ENCODE measurements at regions not wholly inside any gene's neighbourhood (a gene's known extent, or its start where the extent isn't known, plus 50 kb on each side); places are given as distances from the start of the nearest gene placed in this dataset.

DNA sequence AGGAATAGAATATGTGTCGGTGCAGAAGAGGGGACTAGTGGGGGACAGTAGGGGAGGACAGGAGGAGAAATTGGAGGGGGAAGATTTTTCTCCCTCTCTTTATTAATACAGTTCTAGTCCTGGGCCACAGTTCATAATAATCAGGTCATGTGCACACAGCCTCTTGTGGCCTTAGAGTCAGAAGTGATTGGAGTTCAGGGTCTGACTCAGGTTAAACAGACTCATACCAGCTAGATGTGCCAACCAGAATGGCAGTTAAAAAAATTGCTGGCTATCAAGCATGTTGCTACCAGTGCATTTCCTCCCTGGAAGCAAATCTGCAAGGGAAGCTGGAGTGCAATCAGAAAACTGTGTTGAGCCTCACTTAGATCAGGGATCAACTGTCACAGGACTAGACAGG is 132.7 kb upstream of the MAP1B start:
- H3K27me3 ChIP-seq (ENCODE audit: control insufficient read depth in 3 of 3, insufficient read depth in 3 of 3, low read length in 3 of 3), result no peaks in the 10 kb centered on the region
- no peak overlapping the region for H3K9ac ChIP-seq (ENCODE audit: low read depth in 1 of 3, low read length in 3 of 3)
- H3K9me3 ChIP-seq (ENCODE audit: control insufficient read depth in 3 of 3, low read length in 3 of 3), result no peaks in the 10 kb centered on the region
- H3K27ac ChIP-seq (ENCODE audit: low read depth, low read length), result peak overlapping the region; percentile 36
- no peaks in the 10 kb centered on the region for H3K36me3 ChIP-seq (ENCODE audit: control insufficient read depth in 3 of 3, insufficient read depth in 3 of 3, low read length in 3 of 3)
- peaks cover 0 to 4% (median 0%) of the 10 kb centered on the region in 3 donors for H3K4me1 ChIP-seq (ENCODE audit: control insufficient read depth in 3 of 3, insufficient read depth in 3 of 3, low read length in 3 of 3)
- no peak overlapping the region for H3K4me3 ChIP-seq (ENCODE audit: low read length in 3 of 3)

GRCh38 chr5:71976449-71976848 is 130.8 kb upstream of the MAP1B start:
- Histone ChIP-seq H3K9me3 (ENCODE audit: control insufficient read depth in 3 of 3, low read length in 3 of 3) (peaks cover 0 to 2% (median 0%) of the 10 kb centered on the region in 3 donors), H3K4me1 (ENCODE audit: control insufficient read depth in 3 of 3, insufficient read depth in 3 of 3, low read length in 3 of 3) (peaks cover 0 to 4% (median 0%) of the 10 kb centered on the region in 3 donors), H3K36me3 (ENCODE audit: control insufficient read depth in 3 of 3, insufficient read depth in 3 of 3, low read length in 3 of 3) (no peaks in the 10 kb centered on the region), H3K27ac (ENCODE audit: low read depth, low read length) (no peak overlapping the region), H3K4me3 (ENCODE audit: low read length in 3 of 3) (no peak overlapping the region), H3K9ac (ENCODE audit: low read depth in 1 of 3, low read length in 3 of 3) (no peak overlapping the region), H3K27me3 (ENCODE audit: control insufficient read depth in 3 of 3, insufficient read depth in 3 of 3, low read length in 3 of 3) (no peaks in the 10 kb centered on the region)

GRCh38 chr5:71977311-71977710 is 130.0 kb upstream of the MAP1B start:
- Histone ChIP-seq H3K36me3 (ENCODE audit: control insufficient read depth in 3 of 3, insufficient read depth in 3 of 3, low read length in 3 of 3) (no peaks in the 10 kb centered on the region), H3K4me1 (ENCODE audit: control insufficient read depth in 3 of 3, insufficient read depth in 3 of 3, low read length in 3 of 3) (peaks cover 0 to 4% (median 0%) of the 10 kb centered on the region in 3 donors), H3K9me3 (ENCODE audit: control insufficient read depth in 3 of 3, low read length in 3 of 3) (peaks cover 0 to 5% (median 0%) of the 10 kb centered on the region in 3 donors), H3K27me3 (ENCODE audit: control insufficient read depth in 3 of 3, insufficient read depth in 3 of 3, low read length in 3 of 3) (no peaks in the 10 kb centered on the region), H3K9ac (ENCODE audit: low read depth in 1 of 3, low read length in 3 of 3) (no peak overlapping the region), H3K4me3 (ENCODE audit: low read length in 3 of 3) (no peak overlapping the region), H3K27ac (ENCODE audit: low read depth, low read length) (peak overlapping the region; percentile 8)

DNA sequence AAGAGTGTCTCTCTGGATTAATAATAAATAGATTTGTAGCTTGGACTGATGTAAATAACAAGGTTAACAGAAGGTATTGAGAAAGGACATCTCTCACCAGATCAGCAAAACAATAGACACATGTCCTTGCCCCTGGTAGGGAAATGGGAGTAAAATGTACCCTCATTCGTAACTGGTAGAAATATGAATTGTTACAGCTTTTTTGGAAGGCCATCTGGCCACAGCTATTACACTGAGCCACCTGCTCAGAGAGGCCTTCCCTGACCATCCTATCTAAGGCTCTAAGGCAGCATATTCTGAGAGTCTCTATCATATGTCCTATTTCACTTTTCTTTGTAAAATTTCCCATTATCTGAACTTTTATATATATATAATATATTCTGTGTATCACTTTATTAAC is 129.1 kb upstream of the MAP1B start:
- H3K4me1 ChIP-seq (ENCODE audit: control insufficient read depth in 3 of 3, insufficient read depth in 3 of 3, low read length in 3 of 3), result peaks cover 0 to 2% (median 0%) of the 10 kb centered on the region in 3 donors
- H3K9me3 ChIP-seq (ENCODE audit: control insufficient read depth in 3 of 3, low read length in 3 of 3), result peaks cover 0 to 5% (median 0%) of the 10 kb centered on the region in 3 donors
- no peaks in the 10 kb centered on the region for H3K27me3 ChIP-seq (ENCODE audit: control insufficient read depth in 3 of 3, insufficient read depth in 3 of 3, low read length in 3 of 3)
- no peaks in the 10 kb centered on the region for H3K36me3 ChIP-seq (ENCODE audit: control insufficient read depth in 3 of 3, insufficient read depth in 3 of 3, low read length in 3 of 3)
- no peak overlapping the region for H3K27ac ChIP-seq (ENCODE audit: low read depth, low read length)
- H3K4me3 ChIP-seq (ENCODE audit: low read length in 3 of 3), result no peak overlapping the region
- H3K9ac ChIP-seq (ENCODE audit: low read depth in 1 of 3, low read length in 3 of 3), result no peak overlapping the region

- Histone ChIP-seq H3K36me3 (ENCODE audit: control insufficient read depth in 3 of 3, insufficient read depth in 3 of 3, low read length in 3 of 3) (no peaks in the 10 kb centered on the region), H3K27ac (ENCODE audit: low read depth, low read length) (no peak overlapping the region), H3K4me1 (ENCODE audit: control insufficient read depth in 3 of 3, insufficient read depth in 3 of 3, low read length in 3 of 3) (no peaks in the 10 kb centered on the region), H3K9ac (ENCODE audit: low read depth in 1 of 3, low read length in 3 of 3) (no peak overlapping the region), H3K4me3 (ENCODE audit: low read length in 3 of 3) (no peak overlapping the region), H3K27me3 (ENCODE audit: control insufficient read depth in 3 of 3, insufficient read depth in 3 of 3, low read length in 3 of 3) (no peaks in the 10 kb centered on the region), H3K9me3 (ENCODE audit: control insufficient read depth in 3 of 3, low read length in 3 of 3) (peaks cover 0 to 5% (median 0%) of the 10 kb centered on the region in 3 donors)
Observed at GRCh38 chr5:71982717-71983395, 124.4 kb upstream of the MAP1B start.

- Histone ChIP-seq H3K9me3 (ENCODE audit: control insufficient read depth in 3 of 3, low read length in 3 of 3) (peaks cover 0 to 5% (median 0%) of the 10 kb centered on the region in 3 donors), H3K27me3 (ENCODE audit: control insufficient read depth in 3 of 3, insufficient read depth in 3 of 3, low read length in 3 of 3) (no peaks in the 10 kb centered on the region), H3K4me1 (ENCODE audit: control insufficient read depth in 3 of 3, insufficient read depth in 3 of 3, low read length in 3 of 3) (no peaks in the 10 kb centered on the region)
Observed at GRCh38 chr5:71986101-71986500, 121.2 kb upstream of the MAP1B start.

GRCh38 chr5:71988808-71989207 is 118.5 kb upstream of the MAP1B start:
- H3K36me3 ChIP-seq (ENCODE audit: control insufficient read depth in 3 of 3, insufficient read depth in 3 of 3, low read length in 3 of 3), result no peaks in the 10 kb centered on the region
- H3K4me3 ChIP-seq (ENCODE audit: low read length in 3 of 3), result no peak overlapping the region
- H3K9me3 ChIP-seq (ENCODE audit: control insufficient read depth in 3 of 3, low read length in 3 of 3), result no peaks in the 10 kb centered on the region
- no peak overlapping the region for H3K9ac ChIP-seq (ENCODE audit: low read depth in 1 of 3, low read length in 3 of 3)
- no peaks in the 10 kb centered on the region for H3K4me1 ChIP-seq (ENCODE audit: control insufficient read depth in 3 of 3, insufficient read depth in 3 of 3, low read length in 3 of 3)
- H3K27ac ChIP-seq (ENCODE audit: low read depth, low read length), result no peak overlapping the region
- H3K27me3 ChIP-seq (ENCODE audit: control insufficient read depth in 3 of 3, insufficient read depth in 3 of 3, low read length in 3 of 3), result no peaks in the 10 kb centered on the region

More at GRCh38 chr5:71986101-71986500, 121.2 kb upstream of the MAP1B start:
- Histone ChIP-seq H3K36me3 (ENCODE audit: control insufficient read depth in 3 of 3, insufficient read depth in 3 of 3, low read length in 3 of 3) (no peaks in the 10 kb centered on the region), H3K27ac (ENCODE audit: low read depth, low read length) (no peak overlapping the region), H3K9ac (ENCODE audit: low read depth in 1 of 3, low read length in 3 of 3) (no peak overlapping the region), H3K4me3 (ENCODE audit: low read length in 3 of 3) (no peak overlapping the region)

DNA sequence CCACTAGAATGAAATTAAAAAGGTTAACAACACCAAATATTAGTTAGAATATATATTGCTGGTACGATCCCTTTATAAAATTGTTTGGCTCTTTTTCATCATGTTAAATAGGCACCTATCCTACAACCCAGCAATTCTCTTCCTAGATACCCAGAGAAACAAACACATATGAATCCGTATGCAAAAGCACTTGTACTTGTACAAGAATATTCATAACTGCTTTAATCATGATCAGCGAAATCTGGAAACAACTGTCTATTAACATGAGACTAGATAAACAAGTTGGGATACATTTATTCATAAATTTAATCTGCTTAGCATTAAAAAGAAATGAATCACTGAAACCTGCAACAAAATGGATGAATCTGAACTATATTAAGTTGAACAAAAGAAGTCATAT is 113.7 kb upstream of the MAP1B start:
- H3K27me3 ChIP-seq (ENCODE audit: control insufficient read depth in 3 of 3, insufficient read depth in 3 of 3, low read length in 3 of 3), result no peaks in the 10 kb centered on the region
- no peaks in the 10 kb centered on the region for H3K9me3 ChIP-seq (ENCODE audit: control insufficient read depth in 3 of 3, low read length in 3 of 3)
- no peak overlapping the region for H3K4me3 ChIP-seq (ENCODE audit: low read length in 3 of 3)

DNA sequence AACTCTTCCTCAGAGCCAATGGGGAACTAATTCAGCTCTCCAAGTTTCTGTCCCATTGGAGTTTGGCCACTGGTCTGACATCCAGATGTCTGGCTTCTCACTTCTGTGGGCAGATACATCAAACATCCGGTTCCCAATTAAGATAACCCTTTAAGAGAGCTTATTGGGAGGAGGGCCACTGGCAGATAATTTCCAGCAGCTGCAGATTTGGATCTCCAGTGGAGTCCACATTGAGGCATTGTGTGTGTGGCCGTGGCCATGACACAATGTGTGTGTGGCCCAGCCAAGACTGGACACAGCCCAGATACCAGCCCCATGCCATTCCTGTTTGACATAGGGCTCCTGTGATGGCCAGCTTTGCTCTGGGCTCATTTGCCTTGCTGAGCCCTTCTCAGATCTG is 110.5 kb upstream of the MAP1B start:
- H3K4me1 ChIP-seq (ENCODE audit: control insufficient read depth in 3 of 3, insufficient read depth in 3 of 3, low read length in 3 of 3), result no peaks in the 10 kb centered on the region
- no peaks in the 10 kb centered on the region for H3K9me3 ChIP-seq (ENCODE audit: control insufficient read depth in 3 of 3, low read length in 3 of 3)
- no peaks in the 10 kb centered on the region for H3K27me3 ChIP-seq (ENCODE audit: control insufficient read depth in 3 of 3, insufficient read depth in 3 of 3, low read length in 3 of 3)
- H3K36me3 ChIP-seq (ENCODE audit: control insufficient read depth in 3 of 3, insufficient read depth in 3 of 3, low read length in 3 of 3), result no peaks in the 10 kb centered on the region
- no peak overlapping the region for H3K4me3 ChIP-seq (ENCODE audit: low read length in 3 of 3)
- no peak overlapping the region for H3K27ac ChIP-seq (ENCODE audit: low read depth, low read length)
- H3K9ac ChIP-seq (ENCODE audit: low read depth in 1 of 3, low read length in 3 of 3), result no peak overlapping the region

More for the DNA sequence above, 113.7 kb upstream of the MAP1B start:
- Histone ChIP-seq H3K9ac (ENCODE audit: low read depth in 1 of 3, low read length in 3 of 3) (no peak overlapping the region), H3K4me1 (ENCODE audit: control insufficient read depth in 3 of 3, insufficient read depth in 3 of 3, low read length in 3 of 3) (no peaks in the 10 kb centered on the region), H3K36me3 (ENCODE audit: control insufficient read depth in 3 of 3, insufficient read depth in 3 of 3, low read length in 3 of 3) (no peaks in the 10 kb centered on the region), H3K27ac (ENCODE audit: low read depth, low read length) (no peak overlapping the region)

DNA sequence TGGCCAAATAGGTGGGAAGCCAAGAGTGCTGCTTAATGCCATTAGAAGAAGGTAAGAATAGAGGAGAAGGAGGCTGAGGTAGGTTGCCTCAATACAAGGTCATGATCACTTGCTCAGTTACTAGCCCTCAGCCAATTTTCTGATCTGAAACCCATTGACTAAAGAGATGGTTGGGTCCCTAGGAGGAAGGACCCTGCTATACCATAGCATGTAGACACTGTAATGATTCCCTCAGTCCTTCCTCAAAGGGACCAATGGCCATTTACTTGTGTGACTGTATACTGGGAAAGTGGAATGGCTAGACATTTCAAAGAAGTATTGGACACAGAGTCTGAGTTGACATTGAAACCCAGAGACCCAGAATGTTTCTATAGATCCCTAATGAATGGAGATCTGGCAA is 108.5 kb upstream of the MAP1B start:
- H3K4me3 ChIP-seq (ENCODE audit: low read length in 3 of 3), result no peak overlapping the region
- H3K27ac ChIP-seq (ENCODE audit: low read depth, low read length), result no peak overlapping the region
- no peak overlapping the region for H3K9ac ChIP-seq (ENCODE audit: low read depth in 1 of 3, low read length in 3 of 3)
- no peaks in the 10 kb centered on the region for H3K27me3 ChIP-seq (ENCODE audit: control insufficient read depth in 3 of 3, insufficient read depth in 3 of 3, low read length in 3 of 3)
- H3K9me3 ChIP-seq (ENCODE audit: control insufficient read depth in 3 of 3, low read length in 3 of 3), result no peaks in the 10 kb centered on the region
- no peaks in the 10 kb centered on the region for H3K4me1 ChIP-seq (ENCODE audit: control insufficient read depth in 3 of 3, insufficient read depth in 3 of 3, low read length in 3 of 3)
- no peaks in the 10 kb centered on the region for H3K36me3 ChIP-seq (ENCODE audit: control insufficient read depth in 3 of 3, insufficient read depth in 3 of 3, low read length in 3 of 3)
